Immature natural killer cell (primary cell): ENCODE measurements at regions not wholly inside any gene's neighbourhood (a gene's known extent, or its start where the extent isn't known, plus 50 kb on each side); places are given as distances from the start of the nearest gene placed in this dataset.
A peak's percentile ranks its signal among the peaks of the same experiment; 100 is the strongest.

ENCODE experiments used
- DNase-seq, 3 donors: peaks; one replicate each; pipeline ENCODE4 v3.0.0; 2022; ENCODE audit warnings: mixed read lengths in 1 of 3
- H3K27ac Mint-ChIP-seq, 6 donors: one replicate each; pipeline ENCODE4 v1.8.0; 2020; ENCODE audit warnings: mixed read lengths in 6 of 6, mild to moderate bottlenecking in 5 of 6, inconsistent platforms in 4 of 6, moderate library complexity in 3 of 6
- H3K27me3 Mint-ChIP-seq, 3 donors: one replicate each; pipeline ENCODE4 v1.8.0; 2020 to 2021; ENCODE audit warnings: low read depth in 3 of 3, mild to moderate bottlenecking in 3 of 3, mixed read lengths in 3 of 3, moderate library complexity in 3 of 3, inconsistent platforms in 1 of 3
- H3K36me3 Mint-ChIP-seq, 3 donors: one replicate each; pipeline ENCODE4 v1.8.0; 2020; ENCODE audit warnings: mixed read lengths in 3 of 3, inconsistent platforms in 2 of 3, mild to moderate bottlenecking in 2 of 3
- H3K4me1 Mint-ChIP-seq, 2 donors: one replicate each; pipeline ENCODE4 v1.8.0; 2020; ENCODE audit warnings: inconsistent platforms in 2 of 2, mild to moderate bottlenecking in 2 of 2, mixed read lengths in 2 of 2, moderate library complexity in 1 of 2
- H3K4me3 Mint-ChIP-seq, 5 donors: one replicate each; pipeline ENCODE4 v1.8.0; 2020; ENCODE audit warnings: mild to moderate bottlenecking in 5 of 5, mixed read lengths in 5 of 5, inconsistent platforms in 3 of 5, moderate library complexity in 3 of 5
- H3K9me3 Mint-ChIP-seq, 6 donors: one replicate each; pipeline ENCODE4 v1.8.0; 2020; ENCODE audit warnings: mild to moderate bottlenecking in 6 of 6, mixed read lengths in 6 of 6, inconsistent platforms in 4 of 6, moderate library complexity in 3 of 6

DNA sequence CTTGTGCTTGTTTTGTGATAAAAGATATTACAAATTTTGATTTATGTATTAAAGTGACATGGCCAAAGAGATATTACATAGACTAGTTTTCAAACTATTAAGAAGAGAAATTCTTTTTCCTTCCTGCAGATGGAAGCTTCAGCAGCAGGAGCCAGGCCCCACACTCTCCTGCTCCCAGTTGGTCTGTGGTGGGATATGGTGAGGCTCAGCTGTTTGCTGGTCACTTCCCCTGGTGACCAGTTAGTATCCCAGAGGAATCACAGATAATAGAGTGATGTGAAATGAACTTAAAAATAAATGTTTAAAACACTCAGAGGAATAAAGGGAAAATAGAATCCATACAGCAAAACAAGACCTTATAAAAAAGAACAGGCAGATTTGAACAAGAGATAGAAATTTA lies 154.7 kb downstream of the KTN1 start:
- H3K4me1 Mint-ChIP-seq: peaks cover 16 to 17% of the 10 kb centered on the region in 2 donors
- DNase-seq: no peak
- peaks cover 0 to 5% (median 0%) of the 10 kb centered on the region in 6 donors for H3K9me3 Mint-ChIP-seq

GRCh38 chr14:55739967-55740648 lies 160.1 kb downstream of the KTN1 start:
- Mint-ChIP-seq H3K9me3 (peaks cover 0 to 5% (median 0%) of the 10 kb centered on the region in 6 donors), H3K27me3 (peaks cover 0 to 2% (median 0%) of the 10 kb centered on the region in 3 donors), H3K4me1 (peaks cover 9 to 11% of the 10 kb centered on the region in 2 donors), H3K36me3 (peaks cover 0 to 7% (median 0%) of the 10 kb centered on the region in 3 donors), H3K27ac (no peak overlapping the region), H3K4me3 (no peak overlapping the region)
- no peak for DNase-seq

More for the DNA sequence above, 154.7 kb downstream of the KTN1 start:
- Mint-ChIP-seq H3K27ac (no peak overlapping the region), H3K36me3 (peaks cover 0 to 7% (median 0%) of the 10 kb centered on the region in 3 donors), H3K4me3 (no peak overlapping the region), H3K27me3 (peaks cover 0 to 2% (median 0%) of the 10 kb centered on the region in 3 donors)

GRCh38 chr14:55740649-55740989 lies 160.6 kb downstream of the KTN1 start:
- peaks cover 8 to 10% of the 10 kb centered on the region in 2 donors for H3K4me1 Mint-ChIP-seq
- H3K4me3 Mint-ChIP-seq: no peak overlapping the region
- peak overlapping the region in 1 of 6 donors; percentile 5 for H3K27ac Mint-ChIP-seq
- peaks cover 0 to 7% (median 0%) of the 10 kb centered on the region in 3 donors for H3K36me3 Mint-ChIP-seq
- no peak for DNase-seq
- peaks cover 0 to 5% (median 0%) of the 10 kb centered on the region in 6 donors for H3K9me3 Mint-ChIP-seq
- H3K27me3 Mint-ChIP-seq: peaks cover 0 to 4% (median 0%) of the 10 kb centered on the region in 3 donors

DNA sequence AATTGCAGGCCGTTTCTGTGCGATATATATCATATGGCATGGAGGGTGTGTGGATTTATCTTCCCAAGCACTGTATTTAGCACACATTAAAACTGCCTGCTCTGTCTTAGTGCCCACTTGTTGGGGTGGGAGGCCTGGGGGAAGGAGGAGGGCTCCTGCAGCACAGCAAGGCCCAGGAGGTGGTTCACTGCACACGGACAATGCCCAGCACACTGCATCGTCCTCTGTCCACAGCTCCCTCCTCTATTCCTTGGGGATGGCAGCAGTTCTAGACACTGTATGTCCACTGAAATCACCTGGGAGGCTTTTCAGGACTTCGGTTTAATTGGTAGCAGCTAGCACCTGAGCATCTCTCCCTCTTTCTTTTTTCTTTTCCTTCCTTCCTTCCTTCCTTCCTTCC lies 161.2 kb downstream of the KTN1 start:
- Mint-ChIP-seq H3K4me1 (peaks cover 2 to 4% of the 10 kb centered on the region in 2 donors), H3K9me3 (peaks cover 0 to 3% (median 0%) of the 10 kb centered on the region in 6 donors), H3K36me3 (peaks cover 0 to 6% (median 0%) of the 10 kb centered on the region in 3 donors), H3K27me3 (peaks cover 0 to 4% (median 0%) of the 10 kb centered on the region in 3 donors), H3K27ac (no peak overlapping the region), H3K4me3 (no peak overlapping the region)
- no peak for DNase-seq

DNA sequence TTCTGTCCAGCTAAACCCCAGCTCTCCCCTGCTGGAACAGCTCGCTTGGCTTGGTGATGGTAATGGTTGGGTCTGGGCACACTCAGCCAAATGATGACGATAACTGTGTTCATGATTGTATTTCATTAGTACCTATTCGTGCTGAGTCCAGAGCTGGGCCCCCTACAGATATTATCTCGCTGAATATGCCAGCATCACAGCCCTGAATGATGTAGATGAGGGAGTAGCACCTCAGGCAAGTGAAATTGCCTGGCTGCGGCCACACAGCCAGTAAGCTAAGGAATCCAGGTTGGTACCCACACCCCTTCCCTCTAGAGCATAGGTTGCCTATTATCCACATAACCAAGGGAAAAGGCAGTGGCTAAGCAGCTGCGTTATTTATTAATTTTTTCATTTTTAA lies 163.5 kb downstream of the KTN1 start:
- Mint-ChIP-seq H3K4me1 (no peaks in the 10 kb centered on the region), H3K9me3 (no peaks in the 10 kb centered on the region), H3K27me3 (peaks cover 0 to 4% (median 0%) of the 10 kb centered on the region in 3 donors), H3K36me3 (no peaks in the 10 kb centered on the region), H3K27ac (no peak overlapping the region), H3K4me3 (no peak overlapping the region)
- no peak for DNase-seq

DNA sequence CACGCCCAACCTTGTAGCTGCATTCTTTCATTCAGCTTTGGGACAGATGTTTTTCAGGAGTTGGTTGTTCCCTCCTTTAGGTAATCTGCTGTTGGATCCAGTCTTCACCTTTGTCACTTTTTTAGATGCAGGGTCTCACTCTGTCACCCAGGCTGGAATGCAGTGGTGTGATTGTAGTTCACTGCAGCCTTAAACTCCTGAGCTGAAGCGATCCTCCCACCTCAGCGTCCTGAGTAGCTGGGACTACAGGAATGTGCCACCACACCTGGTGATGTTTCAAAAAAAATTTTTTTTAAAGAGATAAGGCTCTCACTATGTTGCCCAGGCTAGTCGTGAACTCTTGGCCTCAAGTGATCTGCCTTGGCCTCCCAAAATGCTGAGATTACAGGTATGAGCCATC lies 164.3 kb downstream of the KTN1 start:
- Mint-ChIP-seq H3K4me1 (no peaks in the 10 kb centered on the region), H3K36me3 (no peaks in the 10 kb centered on the region), H3K4me3 (no peak overlapping the region), H3K9me3 (no peaks in the 10 kb centered on the region), H3K27me3 (peaks cover 0 to 4% (median 0%) of the 10 kb centered on the region in 3 donors), H3K27ac (peak overlapping the region in 1 of 6 donors; percentile 64)
- DNase-seq: no peak

GRCh38 chr14:55745906-55746305 lies 165.9 kb downstream of the KTN1 start:
- no peaks in the 10 kb centered on the region for H3K36me3 Mint-ChIP-seq
- no peaks in the 10 kb centered on the region for H3K4me1 Mint-ChIP-seq
- H3K4me3 Mint-ChIP-seq: no peak overlapping the region
- no peaks in the 10 kb centered on the region for H3K9me3 Mint-ChIP-seq
- H3K27ac Mint-ChIP-seq: no peak overlapping the region
- no peak for DNase-seq
- peaks cover 0 to 2% (median 0%) of the 10 kb centered on the region in 3 donors for H3K27me3 Mint-ChIP-seq

GRCh38 chr14:55746558-55746957 lies 166.6 kb downstream of the KTN1 start:
- Mint-ChIP-seq H3K9me3 (no peaks in the 10 kb centered on the region), H3K27ac (no peak overlapping the region), H3K36me3 (no peaks in the 10 kb centered on the region), H3K27me3 (peaks cover 0 to 2% (median 0%) of the 10 kb centered on the region in 3 donors), H3K4me3 (no peak overlapping the region), H3K4me1 (no peaks in the 10 kb centered on the region)
- no peak for DNase-seq

- Mint-ChIP-seq H3K9me3 (no peaks in the 10 kb centered on the region), H3K27me3 (peaks cover 0 to 2% (median 0%) of the 10 kb centered on the region in 3 donors)
Measured at GRCh38 chr14:55747186-55747585, 167.2 kb downstream of the KTN1 start.

GRCh38 chr14:55749201-55749812 lies 169.3 kb downstream of the KTN1 start:
- H3K9me3 Mint-ChIP-seq: no peaks in the 10 kb centered on the region
- H3K27me3 Mint-ChIP-seq: peaks cover 0 to 2% (median 0%) of the 10 kb centered on the region in 3 donors
- DNase-seq: no peak
- no peak overlapping the region for H3K4me3 Mint-ChIP-seq
- no peak overlapping the region for H3K27ac Mint-ChIP-seq
- H3K36me3 Mint-ChIP-seq: no peaks in the 10 kb centered on the region
- peaks cover 6 to 7% of the 10 kb centered on the region in 2 donors for H3K4me1 Mint-ChIP-seq

More at GRCh38 chr14:55747186-55747585, 167.2 kb downstream of the KTN1 start:
- H3K4me3 Mint-ChIP-seq: no peak overlapping the region
- no peak overlapping the region for H3K27ac Mint-ChIP-seq
- no peaks in the 10 kb centered on the region for H3K36me3 Mint-ChIP-seq
- no peak for DNase-seq
- no peaks in the 10 kb centered on the region for H3K4me1 Mint-ChIP-seq

GRCh38 chr14:55749946-55750345 lies 169.9 kb downstream of the KTN1 start:
- no peak overlapping the region for H3K4me3 Mint-ChIP-seq
- no peaks in the 10 kb centered on the region for H3K36me3 Mint-ChIP-seq
- peaks cover 0 to 2% (median 2%) of the 10 kb centered on the region in 3 donors for H3K27me3 Mint-ChIP-seq

GRCh38 chr14:55752580-55753390 lies 172.8 kb downstream of the KTN1 start:
- peak overlapping the region in 2 of 6 donors; percentile 28 to 55 for H3K27ac Mint-ChIP-seq

More at GRCh38 chr14:55749946-55750345, 169.9 kb downstream of the KTN1 start:
- Mint-ChIP-seq H3K27ac (no peak overlapping the region), H3K4me1 (peaks cover 6 to 7% of the 10 kb centered on the region in 2 donors), H3K9me3 (no peaks in the 10 kb centered on the region)
- no peak for DNase-seq

DNA sequence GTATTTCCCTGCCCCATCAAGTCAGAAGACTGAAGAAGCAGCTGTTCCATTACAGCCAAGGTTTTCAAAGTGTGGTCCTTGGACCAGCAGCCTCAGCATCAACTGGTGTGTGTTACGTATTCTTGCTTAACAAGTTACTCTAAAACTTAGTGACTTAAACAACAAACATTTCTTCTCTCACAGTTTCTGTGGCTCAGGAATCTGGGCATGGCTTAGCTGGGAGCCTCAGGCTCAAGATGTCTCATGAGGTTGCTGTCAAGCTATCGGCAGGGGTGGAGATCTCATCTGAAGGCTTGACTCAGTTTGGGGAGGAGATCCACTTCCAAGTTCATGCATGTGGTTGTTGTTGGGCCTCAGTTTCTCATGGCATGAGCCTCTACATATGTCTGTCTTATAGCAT lies 174.5 kb downstream of the KTN1 start:
- H3K4me1 Mint-ChIP-seq: peaks cover 6 to 7% of the 10 kb centered on the region in 2 donors
- H3K36me3 Mint-ChIP-seq: no peaks in the 10 kb centered on the region
- no peak overlapping the region for H3K27ac Mint-ChIP-seq
- no peak overlapping the region for H3K4me3 Mint-ChIP-seq
- DNase-seq: no peak
- no peaks in the 10 kb centered on the region for H3K9me3 Mint-ChIP-seq
- peaks cover 0 to 4% (median 0%) of the 10 kb centered on the region in 3 donors for H3K27me3 Mint-ChIP-seq

More at GRCh38 chr14:55752580-55753390, 172.8 kb downstream of the KTN1 start:
- peaks cover 6 to 7% of the 10 kb centered on the region in 2 donors for H3K4me1 Mint-ChIP-seq
- H3K36me3 Mint-ChIP-seq: no peaks in the 10 kb centered on the region
- no peak for DNase-seq
- no peak overlapping the region for H3K4me3 Mint-ChIP-seq
- H3K9me3 Mint-ChIP-seq: no peaks in the 10 kb centered on the region
- peaks cover 0 to 2% (median 0%) of the 10 kb centered on the region in 3 donors for H3K27me3 Mint-ChIP-seq

- H3K27me3 Mint-ChIP-seq: peaks cover 0 to 5% (median 0%) of the 10 kb centered on the region in 3 donors
- H3K4me1 Mint-ChIP-seq: peaks cover 6 to 7% of the 10 kb centered on the region in 2 donors
- no peaks in the 10 kb centered on the region for H3K9me3 Mint-ChIP-seq
- H3K36me3 Mint-ChIP-seq: no peaks in the 10 kb centered on the region
- H3K4me3 Mint-ChIP-seq: no peak overlapping the region
- no peak for DNase-seq
- H3K27ac Mint-ChIP-seq: no peak overlapping the region
Measured at GRCh38 chr14:55754871-55755270, 174.9 kb downstream of the KTN1 start.
